ENCODE measurements at regions not wholly inside any gene's neighbourhood (a gene's known extent, or its start where the extent isn't known, plus 50 kb on each side); places are given as distances from the start of the nearest gene placed in this dataset.

GRCh38 chr9:555493-555892 lies 286.0 kb upstream of the DMRT1 start (continued):
- TF ChIP-seq REST (IDR thresholded peaks at IDR 0.05; ENCODE audit: low read depth, low read length) = no peak

DNA sequence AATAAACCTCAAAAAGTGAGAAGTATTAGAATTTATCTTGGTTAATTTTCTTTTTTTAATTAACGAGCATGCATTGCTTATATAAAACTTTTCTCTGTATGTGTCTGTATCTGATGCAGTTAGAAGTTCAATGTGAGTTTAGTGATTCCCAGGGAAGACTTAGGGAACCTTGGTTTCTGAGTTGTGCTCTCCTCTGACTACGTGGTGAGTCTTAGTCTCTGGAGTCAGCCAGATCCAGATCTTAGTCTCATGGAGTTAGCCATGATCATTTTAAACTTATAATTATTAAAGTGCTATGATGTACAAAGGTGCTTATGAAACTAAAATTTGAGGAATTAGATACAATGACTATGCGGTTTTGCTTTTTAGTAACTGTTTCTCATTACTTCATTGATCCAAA lies 285.3 kb upstream of the DMRT1 start:
- no peak overlapping the region for H3K4me3 ChIP-seq (ENCODE audit: low read depth in 2 of 2, low read length in 1 of 2)
- no peaks in the 10 kb centered on the region for H3K9me2 ChIP-seq
- no peak overlapping the region for H3K4me2 ChIP-seq
- no peaks in the 10 kb centered on the region for H3K9me3 ChIP-seq
- no peaks in the 10 kb centered on the region for H3F3A ChIP-seq (replicated peaks; ENCODE audit: insufficient read depth)
- no peaks in the 10 kb centered on the region for H3K36me3 ChIP-seq (replicated peaks in 1 of 2; ENCODE audit: control insufficient read depth in 1 of 2, insufficient read depth in 2 of 2, low read length in 1 of 2)
- POLR2A ChIA-PET = no interaction called here
- TF ChIP-seq CHD2 (IDR thresholded peaks at IDR 0.05; ENCODE audit: low read length, partially characterized antibody) (no peak), TAF1 (IDR thresholded peaks at IDR 0.05; ENCODE audit: borderline replicate concordance, low read depth, low read length) (no peak), NRF1 (IDR thresholded peaks at IDR 0.05; ENCODE audit: low read depth, low read length) (no peak), USF2 (IDR thresholded peaks at IDR 0.05; ENCODE audit: borderline replicate concordance, low read depth, low read length) (no peak), JUND (IDR thresholded peaks at IDR 0.05) (no peak), NFIC (IDR thresholded peaks at IDR 0.05; ENCODE audit: borderline replicate concordance) (no peak), POLR2AphosphoS5 (IDR thresholded peaks at IDR 0.05; ENCODE audit: low read depth, low read length) (no peak), IRF3 (IDR thresholded peaks at IDR 0.05; ENCODE audit: low read depth, low read length) (no peak), REST (IDR thresholded peaks at IDR 0.05; ENCODE audit: low read depth, low read length) (no peak), FOXJ3 (CRISPR knock-in tag; IDR thresholded peaks at IDR 0.05) (no peak)
- TF ChIP-seq, protein P1, sequence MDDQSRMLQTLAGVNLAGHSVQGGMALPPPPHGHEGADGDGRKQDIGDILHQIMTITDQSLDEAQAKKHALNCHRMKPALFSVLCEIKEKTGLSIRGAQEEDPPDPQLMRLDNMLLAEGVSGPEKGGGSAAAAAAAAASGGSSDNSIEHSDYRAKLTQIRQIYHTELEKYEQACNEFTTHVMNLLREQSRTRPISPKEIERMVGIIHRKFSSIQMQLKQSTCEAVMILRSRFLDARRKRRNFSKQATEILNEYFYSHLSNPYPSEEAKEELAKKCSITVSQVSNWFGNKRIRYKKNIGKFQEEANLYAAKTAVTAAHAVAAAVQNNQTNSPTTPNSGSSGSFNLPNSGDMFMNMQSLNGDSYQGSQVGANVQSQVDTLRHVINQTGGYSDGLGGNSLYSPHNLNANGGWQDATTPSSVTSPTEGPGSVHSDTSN (IDR thresholded peaks at IDR 0.05) = no peak
- TF ChIP-seq, protein P2, sequence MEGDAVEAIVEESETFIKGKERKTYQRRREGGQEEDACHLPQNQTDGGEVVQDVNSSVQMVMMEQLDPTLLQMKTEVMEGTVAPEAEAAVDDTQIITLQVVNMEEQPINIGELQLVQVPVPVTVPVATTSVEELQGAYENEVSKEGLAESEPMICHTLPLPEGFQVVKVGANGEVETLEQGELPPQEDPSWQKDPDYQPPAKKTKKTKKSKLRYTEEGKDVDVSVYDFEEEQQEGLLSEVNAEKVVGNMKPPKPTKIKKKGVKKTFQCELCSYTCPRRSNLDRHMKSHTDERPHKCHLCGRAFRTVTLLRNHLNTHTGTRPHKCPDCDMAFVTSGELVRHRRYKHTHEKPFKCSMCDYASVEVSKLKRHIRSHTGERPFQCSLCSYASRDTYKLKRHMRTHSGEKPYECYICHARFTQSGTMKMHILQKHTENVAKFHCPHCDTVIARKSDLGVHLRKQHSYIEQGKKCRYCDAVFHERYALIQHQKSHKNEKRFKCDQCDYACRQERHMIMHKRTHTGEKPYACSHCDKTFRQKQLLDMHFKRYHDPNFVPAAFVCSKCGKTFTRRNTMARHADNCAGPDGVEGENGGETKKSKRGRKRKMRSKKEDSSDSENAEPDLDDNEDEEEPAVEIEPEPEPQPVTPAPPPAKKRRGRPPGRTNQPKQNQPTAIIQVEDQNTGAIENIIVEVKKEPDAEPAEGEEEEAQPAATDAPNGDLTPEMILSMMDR (IDR thresholded peaks at IDR 0.05) = no peak
- H2AFZ ChIP-seq (ENCODE audit: low read depth) = no peak overlapping the region
- H3K27me3 ChIP-seq (ENCODE audit: insufficient read depth) = peaks cover 18% of the 10 kb centered on the region; the same call in 1 of the 2 replicates
- no peaks in the 10 kb centered on the region for H3K79me2 ChIP-seq (ENCODE audit: insufficient read depth)
- no peak overlapping the region for H3K9ac ChIP-seq
- CTCF ChIA-PET = no interaction called here
- H3K4me1 ChIP-seq (ENCODE audit: control insufficient read depth in 1 of 2, insufficient read depth in 2 of 2, low read depth in 1 of 2, low read length in 1 of 2) = no peaks in the 10 kb centered on the region
- H3K27ac ChIP-seq (ENCODE audit: low read depth in 2 of 2, low read length in 1 of 2) = no peak overlapping the region
- DNase-seq = no peak
- WGBS (ENCODE audit: low lambda C conversion rate) = 8% methylated on average over 3 of the region's 3 CpGs
- no peaks in the 10 kb centered on the region for H4K20me1 ChIP-seq (ENCODE audit: insufficient read depth)

Measured in SK-N-SH (cell line).